Head of caudate nucleus (tissue), 42 donors: ENCODE measurements at regions not wholly inside any gene's neighbourhood (a gene's known extent, or its start where the extent isn't known, plus 50 kb on each side); places are given as distances from the start of the nearest gene placed in this dataset.

ENCODE experiments used
- DNase-seq, 42 donors: peaks; one replicate each; pipeline versions ENCODE4 v3.0.0 to v3.0.0-alpha.2; 2020 to 2021; ENCODE audit warnings: mixed read lengths in 7 of 42
- intact Hi-C: fragments of 100-400 bp; cut with DNase I; formaldehyde crosslinking; loops from one replicate; pipeline ENCODE4 v1.15.0; 2022

DNA sequence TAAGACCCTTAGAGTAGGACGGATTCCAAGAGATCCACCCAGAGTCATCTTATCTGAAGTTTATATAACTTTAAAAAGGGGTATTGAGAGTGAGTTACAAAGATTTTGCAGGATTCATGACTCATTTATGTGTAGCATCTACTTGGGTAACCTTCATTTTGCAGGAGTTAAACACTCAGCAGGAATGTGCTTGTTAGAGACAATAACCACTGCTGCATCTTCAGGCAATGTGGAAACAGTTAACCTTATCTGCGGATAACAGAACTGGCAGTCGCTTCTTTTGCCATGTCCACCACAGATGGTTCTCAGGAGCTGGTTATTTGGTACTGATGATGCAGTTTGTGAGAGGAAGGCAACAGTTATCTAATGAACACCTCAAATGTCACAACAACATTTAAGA, 417.9 kb upstream of the DDI1 start:
- intact Hi-C loops = no loop called here
- DNase-seq = no peak

GRCh38 chr11:103619480-103619879, 417.0 kb upstream of the DDI1 start:
- peak in 23 of 42 donors; percentile 1 to 55 (median 13) for DNase-seq
- intact Hi-C loops = no loop called here

GRCh38 chr11:103619938-103620337, 416.5 kb upstream of the DDI1 start:
- DNase-seq = no peak
- intact Hi-C loops = no loop called here

DNA sequence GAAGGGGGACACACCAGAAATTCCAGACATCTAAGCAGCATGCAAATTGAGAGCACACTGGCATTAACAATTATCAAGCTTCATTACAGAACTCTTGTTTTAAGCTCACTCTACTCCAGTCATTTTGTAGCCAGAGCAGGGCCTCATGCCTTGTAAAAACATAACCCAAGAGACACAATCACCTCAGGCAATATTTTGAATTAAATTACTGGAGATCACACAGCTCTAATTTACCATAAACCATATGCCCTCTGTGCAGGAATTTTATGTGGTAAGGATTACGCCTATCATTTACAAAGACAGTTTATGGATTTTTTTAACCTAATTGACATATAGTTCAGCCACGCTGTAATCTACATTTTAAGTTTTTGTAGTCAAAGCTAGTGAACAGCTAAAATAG, 414.1 kb upstream of the DDI1 start:
- intact Hi-C loops = no loop called here

GRCh38 chr11:103623933-103624332, 412.5 kb upstream of the DDI1 start:
- no peak for DNase-seq
- intact Hi-C loops = no loop called here

More for the DNA sequence above, 414.1 kb upstream of the DDI1 start:
- no peak for DNase-seq

- DNase-seq = no peak
- intact Hi-C loops = no loop called here
These were observed 411.5 kb upstream of the DDI1 start for GRCh38 chr11:103624708-103625623.

- intact Hi-C loops = no loop called here
- DNase-seq = no peak
These were observed 410.8 kb upstream of the DDI1 start for GRCh38 chr11:103625624-103625965.

DNA sequence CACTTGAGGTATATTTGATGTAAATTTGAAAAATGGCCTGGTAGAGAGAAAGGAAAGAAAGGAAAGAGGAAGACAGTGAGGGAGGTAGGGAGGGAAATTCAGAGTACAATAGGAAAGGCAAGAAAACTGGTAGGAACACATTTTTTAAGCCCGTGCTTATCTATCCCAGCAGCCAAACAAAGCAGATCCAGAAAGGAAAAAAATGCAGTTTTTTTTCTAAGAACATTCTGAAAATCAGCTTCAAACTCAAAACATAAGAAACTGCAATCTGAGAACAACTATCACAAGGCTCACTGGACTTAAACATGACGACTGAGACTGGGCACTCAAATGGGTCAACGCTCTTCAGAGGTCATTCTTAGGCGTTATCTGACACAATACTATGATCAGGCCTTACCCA, 408.3 kb upstream of the DDI1 start:
- intact Hi-C loops = no loop called here
- DNase-seq = no peak

DNA sequence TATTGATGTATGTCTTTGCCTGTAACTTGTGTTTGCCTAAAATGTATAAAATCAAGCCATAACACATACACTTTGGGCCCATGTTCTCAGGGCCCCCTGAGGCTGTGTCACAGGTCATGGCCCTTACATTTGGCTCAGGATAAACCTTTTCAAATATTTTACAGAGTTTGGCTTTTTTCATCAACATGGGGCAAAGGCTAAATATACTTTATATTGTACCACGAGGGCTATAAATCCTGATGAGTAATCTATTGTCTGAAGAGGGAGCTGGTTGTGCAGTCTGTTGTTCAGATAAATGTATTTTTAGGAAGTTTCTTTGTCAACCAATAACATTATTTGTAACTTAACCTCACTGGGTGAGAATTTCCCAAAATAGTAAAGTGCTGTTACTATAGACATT, 404.6 kb upstream of the DDI1 start:
- intact Hi-C loops = no loop called here
- DNase-seq = no peak

DNA sequence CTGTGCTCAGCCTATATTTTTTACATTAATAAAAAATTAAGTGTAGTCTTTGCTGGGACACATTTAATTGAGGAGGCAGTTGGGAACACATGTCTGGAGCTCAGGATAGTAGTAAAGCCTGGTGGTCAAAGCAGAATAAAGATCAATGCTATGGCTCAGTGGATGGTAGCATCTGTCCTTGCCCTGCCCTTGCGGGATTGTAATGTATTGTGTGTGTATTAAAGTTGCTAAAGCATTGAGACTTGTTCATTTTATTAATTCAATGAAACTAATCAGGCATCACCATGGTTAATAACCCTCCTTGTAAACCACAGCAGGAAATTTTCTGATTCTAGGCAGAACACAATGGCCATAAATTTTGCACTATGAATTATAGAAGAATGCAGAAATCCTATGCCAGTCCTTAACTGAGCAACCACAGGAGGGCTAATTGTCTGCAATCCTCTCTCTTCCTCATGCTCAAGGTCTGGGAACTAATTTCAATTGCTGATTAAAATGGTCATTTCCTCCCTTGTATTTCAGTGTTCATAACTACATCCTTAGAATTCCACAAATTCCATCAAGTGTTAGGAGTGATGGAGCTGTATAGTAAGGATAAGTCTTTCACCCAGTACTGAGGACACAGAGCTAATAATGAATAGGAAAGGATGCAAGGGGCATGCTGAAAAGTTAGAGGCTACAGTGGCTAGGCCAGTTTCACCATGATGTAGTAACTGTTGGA, 403.2 kb upstream of the DDI1 start:
- intact Hi-C loops = no loop called here
- DNase-seq = no peak

- intact Hi-C loops = no loop called here
- DNase-seq = no peak
These were observed 402.4 kb upstream of the DDI1 start for GRCh38 chr11:103633819-103634590.

- intact Hi-C loops = no loop called here
- no peak for DNase-seq
These were observed 400.2 kb upstream of the DDI1 start for GRCh38 chr11:103636232-103636631.

GRCh38 chr11:103637295-103637694, 399.1 kb upstream of the DDI1 start:
- intact Hi-C loops = no loop called here
- DNase-seq = no peak

GRCh38 chr11:103637831-103638230, 398.6 kb upstream of the DDI1 start:
- intact Hi-C loops = no loop called here

DNA sequence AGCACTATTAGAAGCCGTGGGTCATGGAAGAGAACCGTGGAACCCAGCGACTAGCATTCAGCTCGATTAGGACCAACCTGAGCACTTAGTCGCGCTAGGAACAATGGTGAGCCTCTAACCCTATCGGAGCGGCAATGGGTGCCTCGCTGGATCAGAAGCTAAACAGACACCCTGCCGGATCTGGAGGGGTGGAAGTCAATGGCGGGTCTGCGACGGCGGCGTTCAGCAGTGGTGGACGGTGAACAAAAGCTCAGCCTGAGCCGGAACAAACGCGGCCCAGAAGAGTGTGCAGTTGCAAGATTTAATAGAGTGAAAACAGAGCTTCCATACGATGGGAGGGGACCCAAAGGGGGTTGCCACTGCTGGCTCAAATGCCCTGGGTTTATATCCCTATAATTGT, 391.8 kb upstream of the DDI1 start:
- intact Hi-C loops = no loop called here
- DNase-seq = no peak

More at GRCh38 chr11:103637831-103638230, 398.6 kb upstream of the DDI1 start:
- no peak for DNase-seq

DNA sequence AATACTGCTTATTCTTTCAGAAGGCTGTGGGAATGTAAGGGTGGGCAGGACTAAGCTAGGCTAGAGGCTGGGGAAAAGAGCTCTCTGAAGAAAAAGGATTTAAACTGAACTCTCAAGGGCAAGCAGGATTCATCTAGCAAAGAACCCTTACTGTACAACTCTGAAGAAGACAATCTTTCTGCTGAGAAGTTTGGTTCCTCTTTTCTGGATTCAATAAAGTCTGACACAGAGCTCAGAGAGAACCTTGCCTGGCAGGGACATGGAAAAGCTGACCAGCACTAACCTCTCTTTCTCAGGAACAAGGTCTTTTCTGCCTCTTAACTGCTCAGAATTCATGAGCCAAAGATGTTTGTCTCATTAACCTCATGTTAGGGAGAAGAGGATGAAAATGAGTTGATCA, 388.4 kb upstream of the DDI1 start:
- intact Hi-C loops = no loop called here
- DNase-seq = no peak

GRCh38 chr11:103648670-103649400, 387.6 kb upstream of the DDI1 start:
- intact Hi-C loops = no loop called here
- DNase-seq = no peak

DNA sequence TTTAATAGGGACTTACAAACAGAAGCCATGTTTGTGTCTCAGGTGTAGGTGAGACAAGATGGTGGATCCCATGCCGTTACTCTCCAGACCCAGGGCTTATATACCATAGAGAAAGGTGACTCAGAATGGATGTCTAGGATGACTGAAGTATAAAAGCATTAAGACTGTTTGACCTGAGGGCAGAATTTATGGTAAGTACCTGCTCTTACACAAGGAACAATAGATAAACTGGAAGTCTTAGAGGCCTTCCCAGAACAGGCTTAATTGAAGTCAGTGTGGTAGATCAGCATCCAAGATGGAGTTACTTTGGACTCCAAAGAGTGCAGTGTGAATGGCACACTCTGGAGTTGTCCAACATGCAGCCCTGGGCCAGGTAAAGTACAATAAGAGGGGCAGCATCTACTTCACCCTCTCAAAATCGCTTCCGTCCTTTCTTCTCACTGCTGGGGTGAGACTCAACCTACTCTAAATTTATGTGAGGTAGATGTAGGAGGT, 387.0 kb upstream of the DDI1 start:
- intact Hi-C loops = no loop called here
- DNase-seq = no peak

DNA sequence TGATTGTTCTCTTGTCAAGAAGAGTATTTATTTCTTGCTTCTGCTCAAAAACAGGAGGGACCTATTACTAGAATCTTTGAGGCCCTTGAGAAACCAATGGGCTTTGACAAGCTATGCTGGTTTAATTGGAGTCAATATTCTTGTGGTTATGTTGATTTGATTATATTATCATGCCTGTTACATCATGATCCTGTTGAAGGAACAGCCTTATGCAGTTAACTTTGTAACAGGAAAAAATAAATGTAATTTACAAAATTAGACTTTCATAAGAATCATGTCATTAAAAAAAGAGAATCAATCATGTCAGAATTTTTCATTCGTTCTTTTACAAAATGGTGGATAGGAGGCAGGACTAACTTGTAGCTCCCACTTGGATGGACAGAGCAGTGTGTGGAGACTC, 386.1 kb upstream of the DDI1 start:
- no peak for DNase-seq
- intact Hi-C loops = no loop called here
